Loucy (cell line): ENCODE measurements at regions not wholly inside any gene's neighbourhood (a gene's known extent, or its start where the extent isn't known, plus 50 kb on each side); places are given as distances from the start of the nearest gene placed in this dataset.

Experiments
- H2AFZ ChIP-seq: fragments of 200-600 bp; sonication (generic); 2 replicates; pipeline ENCODE4 v1.6.0; 2016; ENCODE audit warnings: antibody characterized with exemption, mild to moderate bottlenecking, low read length, moderate library complexity
- H3F3A ChIP-seq: fragments of 200-600 bp; 2 replicates; pipeline ENCODE4 v1.6.0; 2016; ENCODE audit warnings: antibody characterized with exemption, low read depth, mild to moderate bottlenecking
- H3K27me3 ChIP-seq: fragments of 200-600 bp; sonication (generic); 2 replicates; pipeline ENCODE4 v1.6.1; 2014; ENCODE audit warnings: low read length, mild to moderate bottlenecking; ENCODE audit not compliant: insufficient read depth, poor library complexity, severe bottlenecking
- H3K36me3 ChIP-seq: fragments of 200-600 bp; sonication (generic); 2 replicates; pipeline ENCODE4 v1.6.1; 2016; ENCODE audit warnings: low read length; ENCODE audit not compliant: insufficient read depth
- H3K4me1 ChIP-seq: fragments of 200-600 bp; sonication (generic); 2 replicates; pipeline ENCODE4 v1.5.1; 2014; ENCODE audit warnings: low read length, mild to moderate bottlenecking; ENCODE audit not compliant: insufficient read depth, poor library complexity, severe bottlenecking
- H3K4me2 ChIP-seq: fragments of 200-600 bp; sonication (generic); 2 replicates; pipeline ENCODE4 v1.6.0; 2014; ENCODE audit warnings: antibody characterized with exemption, low read length, low read depth, mild to moderate bottlenecking; ENCODE audit not compliant: poor library complexity, severe bottlenecking
- H3K4me3 ChIP-seq: fragments of 200-600 bp; sonication (generic); 2 replicates; pipeline ENCODE4 v1.5.1; 2014; ENCODE audit warnings: low read length, mild to moderate bottlenecking, mixed read lengths; ENCODE audit not compliant: poor library complexity, severe bottlenecking
- H3K79me2 ChIP-seq: fragments of 200-600 bp; sonication (generic); 2 replicates; pipeline ENCODE4 v1.6.1; 2014; ENCODE audit warnings: low read length; ENCODE audit not compliant: insufficient read depth
- H3K9ac ChIP-seq: fragments of 200-600 bp; sonication (generic); 2 replicates; pipeline ENCODE4 v1.6.0; 2014; ENCODE audit warnings: mild to moderate bottlenecking, low read depth, low read length, moderate library complexity; ENCODE audit not compliant: poor library complexity, severe bottlenecking
- H3K9me2 ChIP-seq: fragments of 200-600 bp; sonication (generic); replicated peaks from 2 replicates; pipeline ENCODE4 v1.6.1; 2016; ENCODE audit warnings: low read depth, low read length, mixed read lengths
- H3K9me3 ChIP-seq: fragments of 200-600 bp; sonication (generic); 2 replicates; pipeline ENCODE4 v1.6.1; 2014; ENCODE audit warnings: mild to moderate bottlenecking, antibody characterized with exemption, low read length, low read depth; ENCODE audit not compliant: insufficient read depth
- H4K20me1 ChIP-seq: fragments of 200-600 bp; sonication (generic); 2 replicates; pipeline ENCODE4 v1.6.0; 2014; ENCODE audit warnings: antibody characterized with exemption, low read length, mild to moderate bottlenecking; ENCODE audit not compliant: insufficient read depth, poor library complexity, severe bottlenecking
- CTCF ChIP-seq: fragments of 200-600 bp; sonication (generic); conservative IDR thresholded peaks from 2 replicates; pipeline ENCODE4 v1.5.1; 2014; ENCODE audit warnings: mild to moderate bottlenecking, antibody characterized with exemption, low read length
- EZH2phosphoT487 ChIP-seq: fragments of 200-600 bp; IDR thresholded peaks from 2 replicates; pipeline ENCODE4 v1.6.1; 2018; ENCODE audit warnings: antibody characterized with exemption, mild to moderate bottlenecking, moderate library complexity, borderline replicate concordance

- TF ChIP-seq CTCF (no peak), EZH2phosphoT487 (no peak)
- no peak overlapping the region for H2AFZ ChIP-seq
- H3K36me3 ChIP-seq: no peaks in the 10 kb centered on the region
- H3K4me2 ChIP-seq: no peak overlapping the region
- no peaks in the 10 kb centered on the region for H3K27me3 ChIP-seq
- no peak overlapping the region for H3K9ac ChIP-seq
- H3K79me2 ChIP-seq: no peaks in the 10 kb centered on the region
- H3K4me3 ChIP-seq: no peak overlapping the region
- no peaks in the 10 kb centered on the region for H3K9me2 ChIP-seq
- no peaks in the 10 kb centered on the region for H3K4me1 ChIP-seq
- H4K20me1 ChIP-seq: no peaks in the 10 kb centered on the region
- H3K9me3 ChIP-seq: no peaks in the 10 kb centered on the region
- H3F3A ChIP-seq: no peaks in the 10 kb centered on the region
These were observed 275.8 kb upstream of the RIOK2 start for GRCh38 chr5:97458851-97459250.

DNA sequence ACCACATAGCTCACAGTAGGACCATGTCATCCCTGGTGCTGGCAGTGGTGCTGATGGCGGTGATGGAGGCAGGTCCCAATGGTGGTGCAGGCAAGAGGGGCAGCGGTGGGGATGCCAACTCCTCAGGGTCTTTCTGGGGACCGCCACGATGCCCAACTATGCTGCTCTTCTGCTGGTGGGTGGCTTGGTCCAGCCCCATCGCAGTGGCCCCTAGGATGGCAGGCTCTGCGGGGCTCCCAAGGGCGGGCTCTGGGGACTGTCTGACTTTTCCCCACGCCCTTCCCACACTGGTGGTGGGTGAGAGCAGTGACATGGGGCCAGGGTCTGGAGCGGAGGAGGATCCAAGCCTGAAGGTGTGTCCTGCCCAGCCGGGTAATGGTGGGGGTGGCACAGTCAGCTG lies 288.9 kb upstream of the RIOK2 start:
- no peaks in the 10 kb centered on the region for H3K4me1 ChIP-seq
- H3F3A ChIP-seq: no peaks in the 10 kb centered on the region
- TF ChIP-seq CTCF (no peak), EZH2phosphoT487 (no peak)
- H3K9me3 ChIP-seq: no peaks in the 10 kb centered on the region
- no peaks in the 10 kb centered on the region for H4K20me1 ChIP-seq
- no peak overlapping the region for H3K4me2 ChIP-seq
- no peaks in the 10 kb centered on the region for H3K9me2 ChIP-seq
- no peaks in the 10 kb centered on the region for H3K27me3 ChIP-seq
- no peaks in the 10 kb centered on the region for H3K36me3 ChIP-seq
- no peaks in the 10 kb centered on the region for H3K79me2 ChIP-seq
- H2AFZ ChIP-seq: no peak overlapping the region
- no peak overlapping the region for H3K9ac ChIP-seq
- H3K4me3 ChIP-seq: no peak overlapping the region

GRCh38 chr5:97475847-97476246 lies 292.8 kb upstream of the RIOK2 start:
- no peak overlapping the region for H3K4me2 ChIP-seq
- H3K9me2 ChIP-seq: no peaks in the 10 kb centered on the region
- H3K79me2 ChIP-seq: no peaks in the 10 kb centered on the region
- H3K36me3 ChIP-seq: no peaks in the 10 kb centered on the region
- H4K20me1 ChIP-seq: no peaks in the 10 kb centered on the region
- H2AFZ ChIP-seq: no peak overlapping the region
- no peaks in the 10 kb centered on the region for H3K27me3 ChIP-seq
- H3K4me1 ChIP-seq: no peaks in the 10 kb centered on the region
- H3K9me3 ChIP-seq: no peaks in the 10 kb centered on the region
- no peak for TF ChIP-seq CTCF
- TF ChIP-seq EZH2phosphoT487: no peak
- no peak overlapping the region for H3K9ac ChIP-seq
- H3F3A ChIP-seq: no peaks in the 10 kb centered on the region
- H3K4me3 ChIP-seq: no peak overlapping the region
